Urothelium cell line (cell line): ENCODE measurements at regions not wholly inside any gene's neighbourhood (a gene's known extent, or its start where the extent isn't known, plus 50 kb on each side); places are given as distances from the start of the nearest gene placed in this dataset.
"Not testable (repeated sequence)": the region's sequence is repeated elsewhere in the genome, so short reads cannot be mapped to it uniquely, and the experiment has no call there.

Source experiments
- DNase-seq: peaks from one replicate; pipeline ENCODE4 v3.0.0; 2011; ENCODE audit warnings: low spot score, mixed read lengths
- FAIRE-seq: peaks from 2 replicates; lab custom pipeline; 2011; peaks lifted over from hg19 to GRCh38; lab: Jason Lieb, UNC

DNA sequence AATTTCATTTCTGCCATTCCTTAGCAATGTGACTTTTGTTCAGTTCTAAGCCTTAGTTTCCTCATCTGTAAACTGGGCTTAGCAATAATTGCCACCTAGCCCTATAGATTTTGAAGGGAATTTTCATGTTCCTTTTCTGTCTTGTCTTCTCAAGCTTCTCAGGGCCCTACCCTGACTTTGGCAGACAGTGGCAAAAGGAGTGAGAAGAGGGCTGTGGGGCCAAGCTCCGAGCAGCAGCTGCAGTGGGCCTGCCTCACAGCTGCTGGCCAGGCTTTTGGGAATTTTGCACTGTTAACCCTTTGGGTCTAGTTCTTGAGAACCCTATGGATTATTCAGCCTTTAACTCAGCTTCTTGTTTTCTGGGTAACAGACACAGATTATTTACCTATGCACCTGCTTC lies 67.6 kb upstream of the IGSF1 start:
- DNase-seq (no peak), FAIRE-seq (no peak)

DNA sequence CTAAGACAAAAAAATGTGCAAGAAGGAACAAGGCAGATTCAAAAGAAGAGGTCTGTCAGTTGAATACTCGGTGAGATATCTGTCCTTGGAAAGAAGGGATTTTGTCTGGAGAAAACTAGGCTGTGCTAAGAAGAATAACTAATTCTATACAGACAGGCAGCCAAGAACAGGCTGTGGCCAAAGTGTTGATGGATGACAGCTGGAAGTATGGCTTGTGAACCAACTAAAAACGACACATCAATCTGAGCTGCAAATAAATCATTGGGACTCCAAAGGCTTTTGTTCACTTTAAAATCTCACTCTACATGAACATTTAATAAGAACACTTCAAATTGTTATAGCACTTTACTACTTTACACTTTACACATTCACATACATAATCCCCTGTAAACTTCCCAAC lies 70.5 kb upstream of the IGSF1 start:
- DNase-seq (no peak), FAIRE-seq (no peak)

DNA sequence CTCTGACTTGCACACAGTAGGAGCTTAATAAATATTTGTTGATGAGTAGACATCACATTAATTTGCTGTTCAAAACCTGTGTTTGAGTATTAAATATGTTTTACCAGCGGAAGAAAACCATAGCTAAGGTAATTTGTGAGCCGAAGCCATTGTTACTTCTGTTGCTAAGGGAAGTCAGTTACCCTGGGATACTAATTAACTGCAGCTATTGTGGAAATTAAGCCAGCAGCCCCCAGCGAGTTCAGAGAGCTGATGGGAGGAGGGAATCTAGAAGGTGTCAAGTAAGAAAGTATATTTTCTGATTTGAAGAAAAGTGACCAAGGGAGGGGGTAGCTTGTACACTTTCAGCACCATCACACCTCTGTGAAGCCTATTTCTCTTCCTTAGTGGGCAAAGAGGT lies 76.7 kb upstream of the IGSF1 start:
- no peak for DNase-seq
- no peak for FAIRE-seq

DNA sequence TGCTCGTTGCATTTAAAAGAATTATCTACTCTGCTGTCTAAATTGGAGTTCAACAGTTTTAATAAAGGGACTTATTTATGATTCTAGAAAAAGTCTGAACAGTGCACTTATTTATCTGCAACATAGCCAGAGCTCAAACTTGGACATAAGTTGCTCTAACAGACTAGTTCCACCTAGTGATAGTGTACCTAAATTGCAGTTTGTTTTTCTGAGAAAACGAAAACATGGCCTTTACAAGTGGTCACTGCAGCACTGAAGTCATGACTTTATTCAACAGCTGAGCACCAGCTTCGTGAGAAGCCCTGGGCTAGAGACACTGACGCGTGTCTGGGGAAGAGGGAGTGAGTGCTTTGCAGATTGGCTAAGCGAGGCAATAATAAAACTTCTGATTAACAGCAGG lies 77.3 kb upstream of the IGSF1 start:
- FAIRE-seq (no peak), DNase-seq (peak; percentile 1)

DNA sequence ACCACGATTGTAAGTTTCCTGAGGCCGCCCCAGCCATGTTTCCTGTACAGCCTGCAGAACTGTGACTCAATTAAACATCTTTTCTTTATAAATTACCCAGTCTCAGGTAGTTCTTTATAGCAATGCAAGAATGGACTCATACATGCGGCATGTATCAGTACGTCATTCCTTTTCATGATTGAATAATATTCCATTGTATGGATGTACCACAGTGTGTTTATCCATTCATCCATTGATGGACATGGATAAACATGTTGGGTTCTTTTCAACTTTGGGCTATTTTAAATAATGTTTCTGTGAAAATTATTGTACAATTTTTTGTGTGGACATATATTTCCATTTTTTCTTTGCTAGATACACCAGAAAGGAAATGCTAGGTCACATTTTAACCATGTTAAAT lies 99.2 kb upstream of the IGSF1 start:
- DNase-seq (no peak), FAIRE-seq (no peak)

DNA sequence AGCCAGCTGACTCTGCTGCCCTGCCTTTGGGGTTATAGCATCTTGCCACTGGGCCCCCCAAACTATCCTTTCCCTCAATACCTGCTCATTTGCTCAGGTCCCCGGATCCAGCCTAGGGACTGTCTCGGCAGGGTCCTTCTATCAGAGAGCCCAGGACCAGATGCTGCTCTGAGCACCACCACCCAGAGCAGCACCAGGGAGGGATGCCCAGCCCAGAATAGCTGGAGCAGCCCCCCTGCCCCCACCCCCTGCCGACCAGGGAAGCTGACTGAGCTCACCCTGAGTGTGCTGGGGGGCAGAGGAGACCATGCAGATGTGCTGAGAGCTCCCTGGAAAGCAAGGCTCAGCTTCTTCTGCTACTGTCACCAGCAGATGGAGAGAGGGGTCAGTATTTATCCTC lies 103.6 kb upstream of the IGSF1 start:
- DNase-seq (no peak), FAIRE-seq (no peak)

DNA sequence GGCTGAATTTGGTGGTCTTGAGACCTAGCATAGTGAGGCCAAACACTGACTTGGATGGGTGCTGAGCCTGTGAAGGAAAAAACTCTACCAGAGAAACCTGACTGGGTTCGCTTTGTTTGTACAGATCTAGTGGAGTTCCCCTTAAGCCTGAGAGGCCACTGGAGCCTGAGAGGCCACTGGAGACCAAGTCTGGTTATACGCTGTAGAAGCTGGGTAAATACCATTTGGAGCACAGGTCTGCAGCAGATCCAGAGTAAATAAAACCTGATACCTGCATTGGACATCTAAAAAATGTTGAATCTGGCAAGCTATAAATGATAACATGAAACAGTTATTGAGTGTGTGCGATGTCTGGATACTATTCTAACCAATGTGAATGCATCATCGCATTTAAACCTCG lies 104.3 kb upstream of the IGSF1 start:
- DNase-seq, result no peak
- no peak for FAIRE-seq

DNA sequence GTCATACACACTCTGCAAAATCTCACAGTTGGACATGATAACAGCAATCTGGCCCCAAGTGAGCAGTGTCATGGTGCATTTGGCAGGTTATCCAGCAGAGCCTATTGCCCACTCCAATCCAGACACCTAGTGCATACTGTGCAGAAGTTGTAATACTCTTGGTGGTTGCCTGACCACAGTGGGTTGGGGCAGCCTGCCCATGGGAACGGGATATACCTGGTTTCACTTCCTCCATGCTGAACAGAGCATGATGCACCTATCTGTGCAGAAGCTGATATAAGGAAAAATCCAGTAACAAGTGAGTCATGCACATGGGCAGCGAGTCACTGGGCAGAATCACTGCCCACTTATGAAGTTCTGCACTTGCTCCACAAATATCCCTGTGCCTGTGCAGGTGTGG lies 105.3 kb upstream of the IGSF1 start:
- peak; percentile 2 for DNase-seq
- no peak for FAIRE-seq

DNA sequence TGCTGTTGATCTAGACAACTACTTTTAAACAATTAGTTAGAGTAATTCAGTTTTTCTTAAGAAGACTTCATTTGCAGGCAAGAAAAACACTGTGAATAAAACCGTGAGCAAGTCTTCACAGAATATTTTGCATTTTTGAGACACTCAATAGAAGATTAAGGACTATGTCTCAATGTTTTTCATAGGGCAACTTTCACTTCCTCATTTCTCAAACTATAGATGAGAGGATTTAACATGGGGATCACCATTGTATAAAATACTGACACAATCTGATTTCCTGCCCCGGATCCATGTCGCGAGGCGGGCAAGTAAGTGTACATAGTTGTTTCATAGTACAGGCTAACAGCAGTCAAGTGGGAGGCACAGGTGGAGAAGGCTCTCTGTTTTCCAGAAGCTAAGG lies 108.8 kb upstream of the IGSF1 start:
- DNase-seq (no peak), FAIRE-seq (no peak)

DNA sequence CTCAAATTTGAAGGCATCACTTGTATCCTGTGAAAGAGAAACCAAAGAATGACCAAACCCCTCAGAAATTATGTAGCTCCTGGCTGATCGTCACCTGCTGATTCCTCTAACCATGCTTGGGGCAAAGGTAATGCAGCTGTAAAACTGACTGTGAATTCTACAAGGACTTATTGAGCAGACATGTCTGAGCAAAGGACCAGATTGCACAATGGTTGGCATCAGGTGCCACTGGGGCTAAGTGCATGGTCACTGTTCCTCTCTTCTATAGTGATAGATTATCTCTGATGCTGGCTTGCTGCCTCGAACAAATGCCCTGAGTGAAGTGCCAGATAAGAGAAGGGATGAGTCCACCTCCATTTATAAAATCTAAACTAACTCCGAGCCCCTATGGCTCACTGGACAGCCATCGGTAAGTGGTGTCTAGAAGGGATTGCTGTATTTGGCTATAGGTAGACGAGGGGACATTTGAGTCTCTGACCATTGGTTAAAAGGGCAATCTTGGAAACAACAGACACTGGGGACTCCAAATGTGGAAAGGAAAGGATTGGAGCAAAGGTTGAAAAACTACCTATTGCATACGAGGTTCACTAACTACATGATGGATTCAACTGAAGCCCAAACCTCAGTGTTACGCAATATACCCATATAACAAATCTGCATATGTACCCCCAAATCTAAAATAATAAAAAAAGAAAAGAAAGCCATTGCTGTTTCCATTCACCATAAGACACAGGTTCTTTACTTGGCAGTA lies 110.7 kb upstream of the IGSF1 start:
- DNase-seq (no peak), FAIRE-seq (no peak)

DNA sequence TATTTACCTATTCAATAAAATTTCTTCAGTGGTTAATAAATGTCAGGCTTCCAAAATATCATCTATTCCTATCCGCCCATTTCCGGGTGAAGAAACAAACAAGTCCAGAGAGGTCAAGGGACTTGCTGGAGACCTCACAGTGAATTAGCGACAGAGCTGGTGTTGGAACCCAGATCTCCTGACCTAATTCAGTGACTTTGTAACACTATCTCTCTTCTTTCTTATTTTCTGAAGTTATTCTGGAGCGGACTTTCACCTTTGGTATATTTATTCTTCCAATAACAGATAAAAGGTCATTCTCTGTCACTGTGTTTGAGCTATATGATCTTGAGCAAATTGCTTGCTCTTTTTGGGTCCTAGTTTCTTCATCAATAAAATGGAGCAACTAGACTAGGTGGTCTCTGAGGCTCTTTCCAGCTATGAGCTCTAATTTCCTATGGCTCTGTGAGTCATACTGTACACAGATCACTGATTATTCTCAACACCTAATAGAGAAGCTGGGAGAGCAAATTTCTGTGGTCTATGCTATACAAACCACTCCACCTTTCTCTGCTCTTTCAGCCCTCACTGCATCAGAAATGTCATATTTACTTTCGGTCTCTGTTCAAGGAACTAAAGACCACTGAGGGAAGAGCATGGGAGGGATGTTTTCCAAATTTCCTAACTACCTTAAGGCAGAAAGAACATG lies 113.2 kb upstream of the IGSF1 start:
- FAIRE-seq (no peak), DNase-seq (no peak)

DNA sequence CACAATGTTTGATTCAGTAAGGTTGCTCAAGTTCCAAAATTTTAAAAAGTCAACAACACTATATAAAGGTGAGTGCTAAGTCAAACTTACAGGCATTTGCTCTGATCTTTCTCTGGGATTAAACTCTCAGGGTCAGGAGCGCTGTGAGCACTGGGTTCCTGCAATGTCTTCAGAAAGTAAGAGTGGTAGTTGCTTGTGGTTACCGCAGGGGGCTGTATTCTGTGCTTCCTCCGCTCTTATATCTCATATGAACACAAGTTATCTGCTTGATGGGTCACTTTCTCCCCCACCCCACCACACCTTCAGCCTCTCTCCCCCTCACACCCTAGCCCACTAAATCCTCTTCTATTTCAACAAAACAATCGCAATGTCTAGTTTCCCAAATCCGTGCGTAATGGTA lies 116.4 kb upstream of the IGSF1 start:
- DNase-seq (no peak), FAIRE-seq (no peak)

DNA sequence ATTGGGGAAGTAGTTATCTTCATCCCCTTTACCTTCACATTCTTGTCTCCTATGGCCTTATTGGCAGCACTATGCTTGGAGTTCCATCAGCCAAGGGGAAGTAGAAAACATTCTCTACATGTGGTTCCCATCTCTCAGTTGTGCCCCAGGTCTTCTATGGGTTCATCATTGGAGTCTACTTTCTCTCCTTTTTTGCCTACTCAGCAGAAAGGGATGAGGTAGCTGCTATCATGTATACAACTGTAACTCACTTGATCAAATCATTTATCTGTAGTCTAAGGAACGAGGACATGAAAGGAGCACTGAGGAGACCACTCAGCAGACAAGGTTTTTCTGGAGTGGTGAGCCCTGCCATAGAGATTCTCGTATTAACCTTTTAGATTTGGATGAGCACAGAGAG lies 119.0 kb upstream of the OR13H1 start:
- DNase-seq (no peak), FAIRE-seq (no peak)

DNA sequence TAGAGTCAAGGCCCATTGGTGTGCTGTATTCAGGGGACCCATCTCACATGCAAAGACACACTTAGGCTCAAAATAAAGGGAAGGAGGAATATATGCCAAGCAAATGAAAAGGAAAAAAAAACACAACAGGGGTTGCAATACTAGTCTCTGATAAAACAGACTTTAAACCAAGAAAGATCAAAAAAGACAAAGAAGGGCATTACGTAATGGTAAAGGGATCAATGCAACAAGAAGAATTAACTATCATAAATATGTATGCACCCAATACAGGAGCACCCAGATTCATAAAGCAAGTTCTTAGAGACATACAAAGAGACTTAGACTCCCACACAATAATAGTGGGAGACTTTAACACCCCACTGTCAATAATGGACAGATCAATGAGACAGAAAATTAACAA lies 113.4 kb upstream of the OR13H1 start:
- not testable (repeated sequence) for DNase-seq, FAIRE-seq

DNA sequence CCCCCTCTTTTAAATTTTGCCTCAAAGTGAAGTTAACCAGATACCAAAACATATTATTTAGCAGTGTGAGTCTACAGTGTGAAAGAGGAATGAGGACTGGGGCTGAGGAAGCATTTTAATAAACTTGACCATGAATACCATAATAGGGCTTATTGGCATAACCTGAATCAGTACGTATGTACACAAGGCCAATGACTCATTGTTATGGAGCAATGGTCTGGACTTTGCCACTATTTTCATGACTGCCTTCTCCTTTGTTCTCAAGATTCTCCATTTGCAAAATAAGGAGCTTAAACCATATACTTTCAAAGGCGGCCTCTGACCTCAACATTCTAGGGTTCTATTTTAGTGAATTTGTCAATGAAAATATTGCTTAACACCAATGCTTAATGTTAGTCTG lies 102.8 kb upstream of the OR13H1 start:
- no peak for FAIRE-seq
- no peak for DNase-seq

DNA sequence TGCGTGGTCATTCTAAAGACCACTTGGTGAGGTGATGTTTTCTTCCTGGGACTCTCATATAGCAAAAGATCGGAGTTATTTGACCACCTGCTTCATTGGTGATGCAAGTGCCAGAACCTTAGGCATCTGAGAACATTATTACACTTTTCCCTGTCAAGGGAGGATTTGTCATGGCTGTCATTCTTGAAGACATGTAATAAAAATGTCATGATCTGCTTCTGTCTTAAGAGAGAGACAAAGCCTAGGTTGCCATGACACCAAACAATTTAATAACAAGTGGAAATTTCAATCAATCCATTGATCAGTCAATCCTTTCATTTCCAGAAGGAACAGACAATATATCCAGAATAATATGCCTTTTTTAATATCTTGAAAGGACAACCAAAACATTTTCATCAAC lies 97.9 kb upstream of the OR13H1 start:
- no peak for FAIRE-seq
- no peak for DNase-seq

DNA sequence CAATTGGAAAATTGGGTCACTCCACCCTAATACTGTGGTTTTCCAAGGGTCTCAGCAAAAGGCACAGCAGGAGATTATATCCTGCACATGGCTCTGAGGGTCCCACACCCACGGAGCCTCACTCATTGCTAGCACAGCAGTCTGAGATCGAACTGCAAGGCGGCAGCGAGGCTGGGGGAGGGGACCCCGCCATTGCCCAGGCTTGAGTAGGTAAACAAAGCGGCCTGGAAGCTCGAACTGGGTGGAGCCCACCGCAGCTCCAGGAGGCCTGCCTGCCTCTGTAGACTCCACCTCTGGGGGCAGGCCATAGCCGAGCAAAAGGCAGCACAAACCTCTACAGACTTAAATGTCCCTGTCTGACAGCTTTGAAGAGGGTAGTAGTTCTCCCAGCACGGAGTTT lies 82.0 kb upstream of the OR13H1 start:
- FAIRE-seq, result not testable (repeated sequence)

DNA sequence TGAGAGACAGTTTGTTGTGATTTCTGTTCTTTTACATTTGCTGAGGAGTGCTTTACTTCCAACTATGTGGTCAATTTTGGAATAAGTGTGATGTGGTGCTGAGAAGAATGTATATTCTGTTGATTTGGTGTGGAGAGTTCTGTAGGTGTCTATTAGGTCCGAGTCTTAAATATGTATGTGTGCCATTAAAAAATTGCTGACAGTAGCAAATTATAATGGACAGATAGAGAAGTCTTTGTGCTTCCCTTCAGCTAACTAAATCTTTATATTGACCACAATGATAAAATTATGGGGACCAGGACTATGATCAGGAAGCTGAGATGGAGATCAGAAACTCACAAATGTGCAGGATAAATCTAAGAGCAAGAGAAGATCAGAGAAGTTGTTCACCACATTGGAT lies 70.1 kb upstream of the OR13H1 start:
- DNase-seq, FAIRE-seq: not testable (repeated sequence)

More for the DNA sequence above, 82.0 kb upstream of the OR13H1 start:
- DNase-seq, result not testable (repeated sequence)

DNA sequence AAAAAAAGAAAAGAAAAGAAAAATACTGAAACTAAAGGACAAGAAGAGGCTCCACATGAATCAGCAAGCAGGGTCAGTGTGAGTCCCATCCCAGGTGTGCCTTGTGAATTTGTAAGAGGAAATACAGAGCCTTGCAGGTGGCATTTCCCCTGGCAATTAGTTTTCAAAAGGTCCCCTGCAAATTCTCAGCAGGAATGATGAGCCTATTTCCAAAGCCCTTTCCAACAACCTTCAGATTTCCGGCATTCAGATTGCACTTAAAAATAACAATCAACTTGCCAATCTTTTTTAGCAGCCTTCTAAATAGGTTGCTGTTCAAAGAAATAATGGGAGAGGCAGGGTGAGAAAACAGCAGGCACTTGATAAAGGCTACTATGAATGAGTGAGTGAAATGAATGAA lies 66.4 kb upstream of the OR13H1 start:
- no peak for DNase-seq
- no peak for FAIRE-seq
